Kidney epithelial cell (primary cell): ENCODE measurements at regions not wholly inside any gene's neighbourhood (a gene's known extent, or its start where the extent isn't known, plus 50 kb on each side); places are given as distances from the start of the nearest gene placed in this dataset.
"Not testable (repeated sequence)": the region's sequence is repeated elsewhere in the genome, so short reads cannot be mapped to it uniquely, and the experiment has no call there.

Experiments used
- DNase-seq: peaks from one replicate; pipeline ENCODE4 v3.0.0-alpha.2; 2010; ENCODE audit warnings: low read depth
- H3K27me3 ChIP-seq: 2 replicates; pipeline ENCODE4 v1.6.0; 2011; ENCODE audit warnings: low read length; ENCODE audit not compliant: control insufficient read depth, insufficient read depth
- H3K36me3 ChIP-seq: 2 replicates; pipeline ENCODE4 v1.5.1; 2011; ENCODE audit warnings: low read length; ENCODE audit not compliant: control insufficient read depth, insufficient read depth
- H3K4me3 ChIP-seq: 2 replicates; pipeline ENCODE4 v1.5.1; 2011; ENCODE audit warnings: low read depth, mild to moderate bottlenecking, control low read depth, low read length
- TF ChIP-seq, protein P1 (sequence below): IDR thresholded peaks from 2 replicates; pipeline ENCODE4 v1.5.1; 2011; ENCODE audit warnings: mild to moderate bottlenecking, moderate library complexity, low read length, control low read depth, inconsistent platforms; ENCODE audit not compliant: insufficient read depth, poor library complexity, severe bottlenecking

DNA sequence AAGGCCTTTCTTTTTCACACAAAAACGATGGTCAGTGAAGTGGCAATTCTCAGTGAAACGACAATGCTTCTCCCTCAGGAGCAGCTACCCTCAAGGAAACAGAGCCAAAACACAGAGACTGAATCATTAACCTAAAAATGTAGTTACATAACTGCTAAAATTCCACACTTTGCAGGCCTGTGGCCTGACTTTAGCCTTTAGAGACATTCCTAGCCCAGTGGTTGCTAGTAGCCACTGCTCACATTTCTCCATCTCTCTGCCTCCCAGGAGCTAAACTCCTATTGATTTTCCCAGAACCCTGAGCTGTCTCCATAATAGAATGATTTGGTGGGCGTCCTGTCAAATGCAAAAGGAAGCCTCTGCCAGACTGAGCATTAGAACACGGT, 630.1 kb upstream of the KCNMB2 start:
- TF ChIP-seq, protein P1, sequence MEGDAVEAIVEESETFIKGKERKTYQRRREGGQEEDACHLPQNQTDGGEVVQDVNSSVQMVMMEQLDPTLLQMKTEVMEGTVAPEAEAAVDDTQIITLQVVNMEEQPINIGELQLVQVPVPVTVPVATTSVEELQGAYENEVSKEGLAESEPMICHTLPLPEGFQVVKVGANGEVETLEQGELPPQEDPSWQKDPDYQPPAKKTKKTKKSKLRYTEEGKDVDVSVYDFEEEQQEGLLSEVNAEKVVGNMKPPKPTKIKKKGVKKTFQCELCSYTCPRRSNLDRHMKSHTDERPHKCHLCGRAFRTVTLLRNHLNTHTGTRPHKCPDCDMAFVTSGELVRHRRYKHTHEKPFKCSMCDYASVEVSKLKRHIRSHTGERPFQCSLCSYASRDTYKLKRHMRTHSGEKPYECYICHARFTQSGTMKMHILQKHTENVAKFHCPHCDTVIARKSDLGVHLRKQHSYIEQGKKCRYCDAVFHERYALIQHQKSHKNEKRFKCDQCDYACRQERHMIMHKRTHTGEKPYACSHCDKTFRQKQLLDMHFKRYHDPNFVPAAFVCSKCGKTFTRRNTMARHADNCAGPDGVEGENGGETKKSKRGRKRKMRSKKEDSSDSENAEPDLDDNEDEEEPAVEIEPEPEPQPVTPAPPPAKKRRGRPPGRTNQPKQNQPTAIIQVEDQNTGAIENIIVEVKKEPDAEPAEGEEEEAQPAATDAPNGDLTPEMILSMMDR, result no peak
- Histone ChIP-seq H3K4me3 (no peak overlapping the region), H3K27me3 (no peaks in the 10 kb centered on the region), H3K36me3 (no peaks in the 10 kb centered on the region)
- DNase-seq, result peak; percentile 61

DNA sequence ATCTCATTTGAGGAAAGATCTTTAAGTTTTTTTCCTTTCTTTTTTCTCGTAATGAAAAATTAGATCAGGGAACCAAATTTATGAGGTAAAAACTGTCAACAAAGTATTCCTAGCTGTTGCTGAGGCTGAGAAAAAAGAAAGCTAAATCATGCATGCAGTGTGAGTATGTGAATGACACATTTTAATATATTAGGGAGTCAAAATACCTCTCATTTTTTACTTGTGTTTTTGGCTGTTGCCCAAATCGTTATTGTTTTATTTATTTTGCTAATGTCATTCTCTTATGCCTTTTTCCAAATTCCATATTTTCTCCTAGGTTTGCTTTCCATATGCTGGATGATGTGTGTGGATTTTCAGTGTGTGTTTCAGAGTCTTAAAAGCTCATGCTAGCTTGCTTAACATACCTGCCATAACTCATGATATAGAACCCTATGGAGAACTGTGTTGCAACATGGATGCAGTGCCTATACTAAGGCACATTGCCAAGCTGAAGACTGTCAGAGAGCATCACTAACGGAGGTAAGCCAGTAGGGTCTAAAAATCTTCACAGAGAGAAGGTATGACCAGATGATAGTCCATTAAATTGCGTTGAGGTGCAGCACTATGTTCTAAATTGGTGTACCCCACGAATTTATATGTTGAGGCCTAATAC, 629.5 kb upstream of the KCNMB2 start:
- no peaks in the 10 kb centered on the region for H3K27me3 ChIP-seq
- TF ChIP-seq, protein P1, result no peak
- no peak overlapping the region for H3K4me3 ChIP-seq
- no peaks in the 10 kb centered on the region for H3K36me3 ChIP-seq
- DNase-seq, result no peak

DNA sequence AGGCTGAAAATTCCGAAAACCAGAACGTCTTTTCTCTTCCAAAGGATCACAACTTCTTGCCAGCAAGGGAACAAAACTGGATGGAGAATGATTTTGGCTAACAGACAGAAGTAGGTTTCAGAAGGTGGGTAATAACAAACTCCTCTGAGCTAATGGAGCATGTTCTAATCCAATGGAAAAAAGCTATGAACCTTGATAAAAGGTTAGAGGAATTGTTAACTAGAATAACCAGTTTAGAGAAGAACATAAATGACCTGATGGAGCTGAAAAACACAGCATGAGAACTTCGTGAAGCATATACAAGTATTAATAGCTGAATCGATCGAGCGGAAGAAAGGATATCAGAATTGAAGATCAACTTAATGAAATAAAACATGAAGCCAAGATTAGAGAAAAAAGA, 626.7 kb upstream of the KCNMB2 start:
- not testable (repeated sequence) for DNase-seq, H3K27me3 ChIP-seq, H3K4me3 ChIP-seq, H3K36me3 ChIP-seq

DNA sequence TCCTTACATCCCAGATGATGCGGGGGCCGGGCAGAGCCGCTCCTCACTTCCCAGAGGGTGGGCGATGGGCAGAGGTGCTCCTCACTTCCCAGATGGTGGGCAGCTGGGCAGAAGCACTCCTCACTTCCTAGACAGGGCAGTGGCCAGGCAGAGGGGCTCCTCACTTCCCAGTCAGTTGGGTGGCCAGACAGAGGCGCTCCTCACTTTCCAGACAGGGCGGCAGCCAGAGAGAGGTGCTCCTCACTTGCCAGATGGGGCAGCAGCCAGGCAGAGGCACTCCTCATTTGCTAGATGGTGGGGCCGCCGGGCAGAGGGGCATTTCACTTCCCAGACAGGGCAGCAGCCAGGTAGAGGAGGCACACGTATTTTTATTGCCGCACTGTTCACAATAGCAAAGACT, 622.0 kb upstream of the KCNMB2 start:
- no peaks in the 10 kb centered on the region for H3K27me3 ChIP-seq
- TF ChIP-seq, protein P1, result no peak
- no peak overlapping the region for H3K4me3 ChIP-seq
- H3K36me3 ChIP-seq, result no peaks in the 10 kb centered on the region
- DNase-seq, result no peak

DNA sequence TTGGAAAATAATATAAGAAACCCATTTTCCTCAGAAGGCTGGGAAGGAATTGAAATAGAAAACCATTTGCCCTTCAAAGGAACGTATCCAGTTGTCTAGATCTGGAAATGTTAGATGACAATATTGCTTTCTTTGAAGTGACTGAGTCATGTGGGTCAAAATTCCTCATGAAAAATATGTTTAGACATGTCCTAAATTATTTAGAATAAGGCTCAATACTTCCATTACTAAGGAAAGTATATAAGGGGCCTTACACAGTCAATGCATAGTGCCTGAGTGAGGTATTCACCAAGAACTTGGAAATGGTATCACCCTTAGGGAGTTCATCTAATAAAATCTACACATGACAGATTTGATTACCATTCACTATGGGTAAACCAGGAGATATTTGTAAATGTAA, 619.8 kb upstream of the KCNMB2 start:
- Histone ChIP-seq H3K4me3 (no peak overlapping the region), H3K36me3 (no peaks in the 10 kb centered on the region), H3K27me3 (no peaks in the 10 kb centered on the region)
- TF ChIP-seq, protein P1, result no peak
- DNase-seq, result no peak

DNA sequence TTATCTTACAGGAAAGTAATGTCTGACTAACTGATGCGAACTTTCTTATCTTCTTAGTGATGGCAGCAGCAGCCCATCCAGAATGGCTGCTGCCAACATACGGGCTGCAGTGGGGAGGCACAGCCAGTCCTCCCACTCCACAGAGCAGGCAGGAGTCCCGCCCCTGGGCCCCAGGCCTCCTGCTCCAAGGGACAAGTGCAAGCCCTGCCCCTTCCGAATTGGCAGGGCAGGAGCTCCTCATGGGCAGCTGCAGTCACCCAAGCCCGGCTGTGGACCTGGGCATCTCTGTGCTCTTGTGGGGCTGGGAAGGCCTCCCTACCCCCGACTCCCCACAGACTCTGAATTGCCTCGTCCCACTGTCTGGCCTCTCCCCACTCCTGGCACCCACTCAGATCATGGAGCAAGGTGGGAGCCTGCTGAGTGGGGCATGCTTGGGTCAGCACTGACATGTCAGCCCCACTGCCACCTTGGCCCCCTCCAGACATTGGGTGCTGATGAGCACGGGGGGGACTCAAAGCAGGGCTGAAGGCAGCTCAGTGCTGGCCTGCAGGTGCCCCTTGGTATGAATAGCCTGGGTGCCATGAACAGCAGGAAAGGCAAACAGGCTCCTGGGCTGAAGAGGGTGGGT, 618.9 kb upstream of the KCNMB2 start:
- no peak overlapping the region for H3K4me3 ChIP-seq
- DNase-seq, result no peak
- no peaks in the 10 kb centered on the region for H3K36me3 ChIP-seq
- no peaks in the 10 kb centered on the region for H3K27me3 ChIP-seq
- TF ChIP-seq, protein P1, result no peak
